Endothelial cell of umbilical vein (primary cell): ENCODE measurements at regions not wholly inside any gene's neighbourhood (a gene's known extent, or its start where the extent isn't known, plus 50 kb on each side); places are given as distances from the start of the nearest gene placed in this dataset.

Experiments used
- BruUV-seq: library from RNA; stranded (reverse); fragments of 400-500 nt; replicated peaks from 2 replicates; lab custom pipeline; 2021; lab: Mats Ljungman, UMichigan
- CTCF ChIA-PET: fragments of 300-600, 350-600 bp; sonication (Branson Sonifier 250); formaldehyde crosslinking; loops from one replicate; lab custom pipeline; 2021; ENCODE audit warnings: antibody characterized with exemption, inconsistent platforms; lab: Charles Lee
- POLR2A ChIA-PET: fragments of 300-600, 350-600 bp; sonication (Branson Sonifier 250); formaldehyde crosslinking; loops from one replicate; lab custom pipeline; 2021; ENCODE audit warnings: antibody characterized with exemption, inconsistent platforms; lab: Charles Lee
- DNase-seq: peaks from one replicate; pipeline ENCODE4 v3.0.0-alpha.2; 2011; ENCODE audit warnings: low read depth, low spot score
- FAIRE-seq: peaks from 2 replicates; lab custom pipeline; 2011; peaks lifted over from hg19 to GRCh38; lab: Jason Lieb, UNC
- H2AFZ ChIP-seq: 2 replicates; pipeline ENCODE4 v1.6.0; 2012; ENCODE audit warnings: low read depth, low read length, control low read depth, inconsistent platforms
- H3K27ac ChIP-seq: 2 replicates; pipeline ENCODE4 v1.5.1; 2011; ENCODE audit warnings: low read depth, mild to moderate bottlenecking, control low read depth, low read length, moderate library complexity; ENCODE audit not compliant: insufficient read depth
- H3K27me3 ChIP-seq, 2 experiments: 2 replicates each; pipeline versions ENCODE4 v1.6.0 to v1.6.1; 2011; ENCODE audit warnings: low read length in 2 of 2, mixed read lengths in 1 of 2; ENCODE audit not compliant: control insufficient read depth in 2 of 2, insufficient read depth in 2 of 2
- H3K36me3 ChIP-seq, 2 experiments: 2 replicates in 1 of 2; 3 replicates in 1 of 2; pipeline ENCODE4 v1.5.1; 2011; ENCODE audit warnings: low read length in 2 of 2, mild to moderate bottlenecking in 1 of 2, moderate library complexity in 1 of 2; ENCODE audit not compliant: control insufficient read depth in 2 of 2, insufficient read depth in 2 of 2; ENCODE audit errors: extremely low read depth in 1 of 2
- H3K4me1 ChIP-seq: 3 replicates; pipeline ENCODE4 v1.5.1; 2011; ENCODE audit warnings: mild to moderate bottlenecking, low read length; ENCODE audit not compliant: control insufficient read depth, insufficient read depth; ENCODE audit errors: extremely low read depth
- H3K4me2 ChIP-seq: 2 replicates; pipeline ENCODE4 v1.6.1; 2011; ENCODE audit warnings: low read length, control low read depth, mixed read lengths; ENCODE audit not compliant: insufficient read depth
- H3K4me3 ChIP-seq, 3 experiments: fragments of 200-600 bp in 1 of 3; sonication (generic), shearing (Covaris generic) in 1 of 3; replicated peaks in 1 of 3; 2 replicates each; pipeline ENCODE4 v1.5.1; 2011 to 2016; ENCODE audit warnings: control low read depth in 3 of 3, low read length in 3 of 3, mild to moderate bottlenecking in 2 of 3, inconsistent platforms in 1 of 3, low read depth in 1 of 3, moderate library complexity in 1 of 3; ENCODE audit not compliant: insufficient read depth in 1 of 3
- H3K79me2 ChIP-seq: 2 replicates; pipeline ENCODE4 v1.6.0; 2012; ENCODE audit warnings: low read length, inconsistent platforms; ENCODE audit not compliant: control insufficient read depth, insufficient read depth
- H3K9ac ChIP-seq: replicated peaks from 2 replicates; pipeline ENCODE3; 2011; ENCODE audit warnings: low read length, control low read depth; ENCODE audit not compliant: insufficient read depth; ENCODE audit errors: extremely low read depth
- H3K9me1 ChIP-seq: replicated peaks from 3 replicates; pipeline ENCODE4 v1.6.0; 2011; ENCODE audit warnings: mild to moderate bottlenecking, low read length; ENCODE audit not compliant: control insufficient read depth, insufficient read depth; ENCODE audit errors: extremely low read depth
- H3K9me3 ChIP-seq: replicated peaks from 2 replicates; pipeline ENCODE4 v1.5.1; 2012; ENCODE audit warnings: low read length, inconsistent platforms; ENCODE audit not compliant: control insufficient read depth, insufficient read depth
- H4K20me1 ChIP-seq: replicated peaks from 2 replicates; pipeline ENCODE3; 2011; ENCODE audit warnings: mild to moderate bottlenecking, low read length; ENCODE audit not compliant: control insufficient read depth, insufficient read depth; ENCODE audit errors: extremely low read depth
- CTCF ChIP-seq, 2 donors: IDR thresholded peaks; 1 replicate in 1 of 2; 2 replicates in 1 of 2; pipeline ENCODE4 v1.5.1; 2011; ENCODE audit warnings: low read length in 2 of 2, mild to moderate bottlenecking in 2 of 2, moderate library complexity in 2 of 2, control low read depth in 1 of 2, inconsistent platforms in 1 of 2, low read depth in 1 of 2; ENCODE audit not compliant: insufficient read depth in 1 of 2; ENCODE audit errors: extremely low read depth in 1 of 2
- EZH2 ChIP-seq: IDR thresholded peaks from 2 replicates; pipeline ENCODE4 v1.6.1; 2012; ENCODE audit warnings: borderline replicate concordance, low read depth, mild to moderate bottlenecking, moderate library complexity, low read length, inconsistent platforms; ENCODE audit not compliant: severe bottlenecking
- FOS ChIP-seq: IDR thresholded peaks from 2 replicates; pipeline ENCODE4 v1.6.1; 2011; ENCODE audit warnings: mild to moderate bottlenecking, low read length, moderate library complexity, borderline replicate concordance; ENCODE audit not compliant: insufficient read depth
- GATA2 ChIP-seq: IDR thresholded peaks from 2 replicates; pipeline ENCODE4 v1.7.0; 2011; ENCODE audit warnings: low read depth, mild to moderate bottlenecking, moderate library complexity, mixed read lengths, low read length; ENCODE audit not compliant: insufficient read length, insufficient read depth
- JUN ChIP-seq: IDR thresholded peaks from 2 replicates; pipeline ENCODE4 v1.6.1; 2011; ENCODE audit warnings: borderline replicate concordance, low read depth; ENCODE audit not compliant: insufficient read length, insufficient read depth
- MAX ChIP-seq: IDR thresholded peaks from 2 replicates; pipeline ENCODE4 v1.6.1; 2011; ENCODE audit not compliant: insufficient read depth, insufficient read length
- MYC ChIP-seq: IDR thresholded peaks from one replicate; pipeline ENCODE4 v1.6.1; 2011; ENCODE audit warnings: mild to moderate bottlenecking, low read depth, low read length
- POLR2A ChIP-seq: IDR thresholded peaks from 2 replicates; pipeline ENCODE4 v1.6.1; 2012; ENCODE audit warnings: low read depth, mild to moderate bottlenecking, control low read depth, low read length
- POLR2AphosphoS5 ChIP-seq: IDR thresholded peaks from 2 replicates; pipeline ENCODE4 v1.6.1; 2012; ENCODE audit warnings: low read depth, mild to moderate bottlenecking, control low read depth, low read length, moderate library complexity; ENCODE audit not compliant: insufficient read depth
- dilution Hi-C: fragments of 300-500 bp; cut with MboI; formaldehyde crosslinking; loops from one replicate; pipeline ENCODE4 v1.15.0; 2019; ENCODE audit warnings: low sequenced_read_pairs; ENCODE audit not compliant: extremely low pct_ligation_motif_present
- intact Hi-C: fragments of 100-400 bp; cut with micrococcal nuclease; formaldehyde crosslinking; loops from one replicate; pipeline ENCODE4 v1.10.0; 2022

- ChIA-PET CTCF (no interaction called here), POLR2A (no interaction called here)
- Histone ChIP-seq H3K9me3 (no peaks in the 10 kb centered on the region), H2AFZ (no peak overlapping the region), H3K4me1 (no peaks in the 10 kb centered on the region), H3K9me1 (no peaks in the 10 kb centered on the region), H3K36me3 (no peaks in the 10 kb centered on the region), H3K4me2 (no peak overlapping the region), H3K27ac (no peak overlapping the region), H3K4me3 (no peak overlapping the region), H4K20me1 (no peaks in the 10 kb centered on the region), H3K9ac (no peak overlapping the region), H3K79me2 (no peaks in the 10 kb centered on the region), H3K27me3 (no peaks in the 10 kb centered on the region)
- dilution Hi-C loops, result no loop called here
- DNase-seq (no peak), FAIRE-seq (no peak)
- BruUV-seq, result no TSS peak
- intact Hi-C loops, result no loop called here
- TF ChIP-seq MAX, result no peak
- no peak for TF ChIP-seq POLR2A
- no peak for TF ChIP-seq GATA2
- TF ChIP-seq CTCF (IDR thresholded peaks at IDR 0.05; ENCODE audit: extremely low read depth in 1 of 2, insufficient read depth in 1 of 2, low read depth in 1 of 2, low read length in 2 of 2), result no peak
- TF ChIP-seq JUN, result no peak
- TF ChIP-seq POLR2AphosphoS5, result no peak
- TF ChIP-seq MYC, result no peak
- TF ChIP-seq FOS, result no peak
- TF ChIP-seq EZH2, result no peak
Measured at GRCh38 chr20:52794853-52795252, 177.3 kb upstream of the TSHZ2 start.
